ENCODE measurements at regions not wholly inside any gene's neighbourhood (a gene's known extent, or its start where the extent isn't known, plus 50 kb on each side); places are given as distances from the start of the nearest gene placed in this dataset.

DNA sequence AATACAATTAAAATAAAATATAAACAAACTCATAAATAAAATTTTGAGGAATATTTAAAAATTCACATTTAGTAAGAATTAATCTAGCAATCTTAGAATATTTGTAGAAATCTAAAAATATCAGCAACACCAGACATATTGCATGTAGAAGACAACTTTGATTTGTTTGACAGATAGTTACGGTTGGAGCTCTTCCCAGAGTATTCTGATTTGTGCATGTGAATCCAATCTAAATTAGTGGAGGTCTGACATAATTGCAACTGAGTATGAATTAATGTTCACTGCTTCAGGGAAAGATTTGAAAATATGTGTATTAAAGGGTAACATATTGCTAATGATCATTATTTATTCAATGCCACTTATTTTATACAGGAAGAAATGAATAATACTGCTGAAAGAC, 1546.2 kb downstream of the BRINP3 start:
- TF ChIP-seq CTCF (IDR thresholded peaks at IDR 0.05) (no peak), POLR2A (IDR thresholded peaks at IDR 0.05) (no peak)

Measured in body of pancreas (tissue), 4 donors.